ENCODE measurements at regions not wholly inside any gene's neighbourhood (a gene's known extent, or its start where the extent isn't known, plus 50 kb on each side); places are given as distances from the start of the nearest gene placed in this dataset.

- TF ChIP-seq CTCF (IDR thresholded peaks at IDR 0.05; ENCODE audit: control extremely low read depth in 1 of 3, insufficient read depth in 1 of 3, low read depth in 1 of 3, low read length in 3 of 3) (no peak), SIX5 (IDR thresholded peaks at IDR 0.05; ENCODE audit: low read depth, low read length) (no peak), KDM4A (IDR thresholded peaks at IDR 0.05; ENCODE audit: low read depth, low read length, severe bottlenecking) (no peak), TAF7 (optimal IDR thresholded peaks at IDR 0.05; ENCODE audit: borderline replicate concordance, low read depth, low read length) (no peak)
Observed at GRCh38 chr1:172941471-172941870, 109.3 kb downstream of the TNFSF18 start (continued).

Data from H1 (cell line).